Ascending aorta (tissue), 2 donors: ENCODE measurements at regions not wholly inside any gene's neighbourhood (a gene's known extent, or its start where the extent isn't known, plus 50 kb on each side); places are given as distances from the start of the nearest gene placed in this dataset.

Experiments used
- DNase-seq, 2 donors: peaks; one replicate each; pipeline ENCODE4 v3.0.0-alpha.2; 2019; ENCODE audit warnings: low spot score in 2 of 2
- H3K27ac ChIP-seq, 2 donors: fragments of 200-600 bp; sonication (generic); one replicate each; pipeline ENCODE4 v1.5.1; 2016 to 2017; ENCODE audit warnings: mild to moderate bottlenecking in 1 of 2
- H3K27me3 ChIP-seq: fragments of 200-600 bp; sonication (generic); one replicate; pipeline ENCODE4 v1.5.1; 2017
- H3K36me3 ChIP-seq, 2 donors: fragments of 200-600 bp; sonication (generic); one replicate each; pipeline ENCODE4 v1.5.1; 2016
- H3K4me1 ChIP-seq, 2 donors: fragments of 200-600 bp; sonication (generic); one replicate each; pipeline ENCODE4 v1.5.1; 2016 to 2017; ENCODE audit warnings: mild to moderate bottlenecking in 1 of 2
- H3K4me3 ChIP-seq, 2 donors: fragments of 200-600 bp; sonication (generic); one replicate each; pipeline ENCODE4 v1.5.1; 2016 to 2017; ENCODE audit warnings: mild to moderate bottlenecking in 1 of 2
- H3K9me3 ChIP-seq, 2 donors: fragments of 200-600 bp; sonication (generic); one replicate each; pipeline ENCODE4 v1.5.1; 2016
- intact Hi-C: fragments of 100-400 bp; cut with DNase I; formaldehyde crosslinking; loops from one replicate; pipeline ENCODE4 v1.15.1; 2023
- TF ChIP-seq, protein P1 (sequence below), 3 experiments: fragments of 200-600 bp in 2 of 3; fragments of 450-650 bp in 1 of 3; sonication (generic) in 2 of 3; IDR thresholded peaks; one replicate each; pipeline ENCODE4 v1.5.1; 2016 to 2019; ENCODE audit warnings: antibody characterized with exemption in 3 of 3, mild to moderate bottlenecking in 1 of 3, moderate library complexity in 1 of 3

DNA sequence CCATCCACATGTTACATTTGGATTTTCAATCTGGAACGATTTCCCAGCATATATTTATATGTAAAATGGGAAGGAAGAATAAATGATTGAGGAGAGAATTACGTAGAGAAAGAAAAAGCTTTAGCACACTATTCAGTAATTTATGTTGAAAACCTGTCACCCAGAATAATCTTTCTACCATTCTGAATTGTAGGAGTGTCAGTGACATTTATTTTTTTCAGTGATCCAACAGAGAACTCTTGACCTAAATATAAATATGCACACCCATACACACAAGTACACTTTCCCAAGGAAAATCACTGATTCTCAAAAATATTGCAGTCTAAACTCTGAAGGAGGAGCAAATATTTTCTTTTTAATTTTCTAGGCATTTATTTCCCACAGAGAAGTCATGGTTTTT is 140.2 kb upstream of the LRP1B start:
- Histone ChIP-seq H3K4me1 (no peaks in the 10 kb centered on the region), H3K27me3 (no peaks in the 10 kb centered on the region), H3K4me3 (no peak overlapping the region), H3K9me3 (no peaks in the 10 kb centered on the region), H3K27ac (no peak overlapping the region), H3K36me3 (no peaks in the 10 kb centered on the region)
- TF ChIP-seq, protein P1, sequence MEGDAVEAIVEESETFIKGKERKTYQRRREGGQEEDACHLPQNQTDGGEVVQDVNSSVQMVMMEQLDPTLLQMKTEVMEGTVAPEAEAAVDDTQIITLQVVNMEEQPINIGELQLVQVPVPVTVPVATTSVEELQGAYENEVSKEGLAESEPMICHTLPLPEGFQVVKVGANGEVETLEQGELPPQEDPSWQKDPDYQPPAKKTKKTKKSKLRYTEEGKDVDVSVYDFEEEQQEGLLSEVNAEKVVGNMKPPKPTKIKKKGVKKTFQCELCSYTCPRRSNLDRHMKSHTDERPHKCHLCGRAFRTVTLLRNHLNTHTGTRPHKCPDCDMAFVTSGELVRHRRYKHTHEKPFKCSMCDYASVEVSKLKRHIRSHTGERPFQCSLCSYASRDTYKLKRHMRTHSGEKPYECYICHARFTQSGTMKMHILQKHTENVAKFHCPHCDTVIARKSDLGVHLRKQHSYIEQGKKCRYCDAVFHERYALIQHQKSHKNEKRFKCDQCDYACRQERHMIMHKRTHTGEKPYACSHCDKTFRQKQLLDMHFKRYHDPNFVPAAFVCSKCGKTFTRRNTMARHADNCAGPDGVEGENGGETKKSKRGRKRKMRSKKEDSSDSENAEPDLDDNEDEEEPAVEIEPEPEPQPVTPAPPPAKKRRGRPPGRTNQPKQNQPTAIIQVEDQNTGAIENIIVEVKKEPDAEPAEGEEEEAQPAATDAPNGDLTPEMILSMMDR (IDR thresholded peaks at IDR 0.05), result no peak
- intact Hi-C loops, result no loop called here
- no peak for DNase-seq

DNA sequence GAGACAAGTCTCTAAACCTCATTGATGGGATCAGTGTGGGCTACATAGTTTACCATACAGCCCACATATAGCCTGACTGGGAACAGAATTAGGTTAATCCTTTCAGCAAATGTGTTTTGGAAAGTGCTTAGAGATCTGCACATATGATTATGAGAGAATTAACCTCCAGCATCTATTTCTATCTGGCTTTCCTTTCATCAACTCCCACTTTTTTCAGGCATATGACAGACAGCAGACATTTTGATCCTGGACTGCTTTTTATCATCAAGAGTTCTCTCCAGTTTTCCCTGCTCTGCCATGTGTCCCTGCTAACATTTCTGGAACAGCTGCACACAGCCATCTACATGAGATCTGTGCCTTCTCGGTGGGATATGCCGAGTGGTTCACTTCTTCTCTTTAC is 139.5 kb upstream of the LRP1B start:
- H3K36me3 ChIP-seq, result no peaks in the 10 kb centered on the region
- H3K4me3 ChIP-seq, result no peak overlapping the region
- H3K4me1 ChIP-seq, result no peaks in the 10 kb centered on the region
- no peaks in the 10 kb centered on the region for H3K27me3 ChIP-seq
- intact Hi-C loops, result no loop called here
- TF ChIP-seq, protein P1 (IDR thresholded peaks at IDR 0.05), result no peak
- no peaks in the 10 kb centered on the region for H3K9me3 ChIP-seq
- no peak for DNase-seq
- H3K27ac ChIP-seq, result no peak overlapping the region

DNA sequence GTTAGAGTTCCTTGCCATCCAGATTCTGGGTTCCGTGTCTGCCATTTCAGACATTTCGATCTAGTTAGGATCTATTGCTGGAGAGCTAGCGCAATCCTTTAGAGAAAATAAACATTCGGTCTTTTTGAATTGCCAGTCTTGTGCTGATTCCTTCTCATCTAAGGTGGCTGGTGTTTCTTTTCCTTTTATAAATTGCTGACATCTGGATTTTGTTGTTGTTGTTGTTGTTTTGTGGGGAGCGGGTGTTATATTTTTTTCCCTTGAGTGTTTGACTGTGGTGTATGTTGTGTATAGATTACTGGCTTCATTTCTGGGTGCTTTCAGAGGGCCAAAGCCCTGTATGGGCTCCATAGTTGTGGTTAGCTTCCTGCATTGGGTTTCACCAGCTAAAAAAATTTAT is 128.5 kb upstream of the LRP1B start:
- H3K9me3 ChIP-seq, result no peaks in the 10 kb centered on the region
- intact Hi-C loops, result no loop called here
- no peak overlapping the region for H3K4me3 ChIP-seq
- TF ChIP-seq, protein P1 (IDR thresholded peaks at IDR 0.05), result no peak
- no peak overlapping the region for H3K27ac ChIP-seq
- DNase-seq, result no peak
- no peaks in the 10 kb centered on the region for H3K36me3 ChIP-seq
- H3K27me3 ChIP-seq, result no peaks in the 10 kb centered on the region
- no peaks in the 10 kb centered on the region for H3K4me1 ChIP-seq

DNA sequence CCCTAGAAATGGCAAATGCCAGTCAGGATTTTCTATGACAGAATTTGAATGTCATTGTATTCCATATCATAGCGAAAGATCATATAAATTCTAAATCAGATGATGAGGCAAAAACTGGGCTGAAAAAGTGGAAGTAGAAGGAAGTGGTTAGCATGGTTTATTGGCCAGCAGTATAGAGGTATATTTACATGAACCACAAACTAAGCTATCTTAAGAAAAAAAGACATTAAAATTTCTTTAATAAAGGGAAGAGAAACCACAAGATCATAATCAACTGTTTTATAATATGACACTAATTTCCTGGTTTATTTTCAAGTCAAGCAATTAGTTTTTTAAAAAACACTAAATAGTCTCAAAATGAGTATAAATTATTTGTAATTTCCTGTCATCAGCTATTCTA is 123.2 kb upstream of the LRP1B start:
- Histone ChIP-seq H3K4me1 (no peaks in the 10 kb centered on the region), H3K27ac (no peak overlapping the region), H3K9me3 (no peaks in the 10 kb centered on the region), H3K4me3 (no peak overlapping the region), H3K27me3 (no peaks in the 10 kb centered on the region), H3K36me3 (no peaks in the 10 kb centered on the region)
- intact Hi-C loops, result no loop called here
- TF ChIP-seq, protein P1 (IDR thresholded peaks at IDR 0.05), result no peak
- DNase-seq, result no peak

DNA sequence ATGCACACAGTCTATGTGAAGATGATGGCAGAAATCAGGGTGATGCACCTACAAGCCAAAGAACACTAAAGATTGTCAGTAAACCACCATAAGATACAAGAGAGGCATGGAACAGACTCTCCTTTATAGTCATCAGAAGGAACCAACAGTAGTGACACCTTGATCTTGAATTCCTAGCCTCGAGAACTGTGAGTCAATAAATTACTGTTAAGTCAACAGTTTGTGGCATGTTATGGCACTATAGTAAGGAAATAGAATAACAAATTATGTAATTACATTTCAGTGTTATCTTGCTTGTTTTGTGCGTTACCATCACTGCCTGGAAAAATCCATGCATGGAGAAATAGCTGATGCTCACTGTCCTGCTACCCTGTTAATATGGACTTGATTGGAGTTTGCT is 110.2 kb upstream of the LRP1B start:
- Histone ChIP-seq H3K4me1 (no peaks in the 10 kb centered on the region), H3K9me3 (no peaks in the 10 kb centered on the region), H3K36me3 (no peaks in the 10 kb centered on the region), H3K27ac (no peak overlapping the region), H3K27me3 (no peaks in the 10 kb centered on the region), H3K4me3 (no peak overlapping the region)
- TF ChIP-seq, protein P1 (IDR thresholded peaks at IDR 0.05), result no peak
- DNase-seq, result no peak
- intact Hi-C loops, result no loop called here

DNA sequence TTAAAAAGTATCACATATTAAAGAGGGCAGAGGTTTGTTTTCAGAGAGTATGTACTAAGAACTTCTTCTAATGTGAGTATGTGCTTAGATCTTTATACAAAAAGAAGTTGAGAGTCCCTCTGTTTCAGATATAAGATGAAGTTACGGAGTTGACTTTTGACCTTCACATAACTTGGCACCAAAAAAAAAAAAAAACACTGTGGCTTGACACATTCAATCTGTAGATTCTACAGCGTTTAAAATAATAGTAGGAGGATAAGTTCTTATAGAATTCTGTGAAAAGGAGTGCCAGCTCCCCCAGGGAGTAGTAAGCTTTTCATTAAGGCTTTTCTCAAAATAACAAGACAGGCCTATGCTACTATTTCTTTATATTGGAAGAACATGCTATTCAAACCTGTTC is 105.4 kb upstream of the LRP1B start:
- TF ChIP-seq, protein P1 (IDR thresholded peaks at IDR 0.05), result no peak
- Histone ChIP-seq H3K27ac (no peak overlapping the region), H3K4me1 (no peaks in the 10 kb centered on the region)

More for the DNA sequence above, 105.4 kb upstream of the LRP1B start:
- DNase-seq, result no peak
- no peaks in the 10 kb centered on the region for H3K27me3 ChIP-seq
- intact Hi-C loops, result no loop called here
- no peak overlapping the region for H3K4me3 ChIP-seq
- H3K36me3 ChIP-seq, result no peaks in the 10 kb centered on the region
- no peaks in the 10 kb centered on the region for H3K9me3 ChIP-seq
